ENCODE measurements at regions not wholly inside any gene's neighbourhood (a gene's known extent, or its start where the extent isn't known, plus 50 kb on each side); places are given as distances from the start of the nearest gene placed in this dataset.

- DNase-seq, result no peak
Observed at GRCh38 chrY:8690901-8691685, 646.2 kb upstream of the TSPY4 start.

- no peak for DNase-seq
Observed at GRCh38 chrY:8698571-8698970, 638.7 kb upstream of the TSPY4 start.

- no peak for DNase-seq
Observed at GRCh38 chrY:8705636-8706300, 631.5 kb upstream of the TSPY4 start.

GRCh38 chrY:8712296-8712695, 625.0 kb upstream of the TSPY4 start:
- no peak for DNase-seq

- no peak for DNase-seq
Observed at GRCh38 chrY:8715226-8715625, 622.0 kb upstream of the TSPY4 start.

- no peak for DNase-seq
Observed at GRCh38 chrY:8726616-8727015, 610.6 kb upstream of the TSPY4 start.

- no peak for DNase-seq
Observed at GRCh38 chrY:8729971-8730370, 607.3 kb upstream of the TSPY4 start.

- no peak for DNase-seq
Observed at GRCh38 chrY:8741343-8742069, 595.8 kb upstream of the TSPY4 start.

- no peak for DNase-seq
Observed at GRCh38 chrY:8764184-8764583, 573.1 kb upstream of the TSPY4 start.

GRCh38 chrY:8781184-8781890, 555.9 kb upstream of the TSPY4 start:
- DNase-seq, result no peak

- no peak for DNase-seq
Observed at GRCh38 chrY:8794561-8794960, 542.7 kb upstream of the TSPY4 start.

- DNase-seq, result no peak
Observed at GRCh38 chrY:8804317-8804716, 532.9 kb upstream of the TSPY4 start.

- no peak for DNase-seq
Observed at GRCh38 chrY:8807648-8808408, 529.4 kb upstream of the TSPY4 start.

- no peak for DNase-seq
Observed at GRCh38 chrY:8808611-8809010, 528.7 kb upstream of the TSPY4 start.

GRCh38 chrY:8809076-8809475, 528.2 kb upstream of the TSPY4 start:
- no peak for DNase-seq

GRCh38 chrY:8814143-8814542, 523.1 kb upstream of the TSPY4 start:
- DNase-seq, result no peak

GRCh38 chrY:8815616-8816015, 521.6 kb upstream of the TSPY4 start:
- no peak for DNase-seq

- DNase-seq, result no peak
Observed at GRCh38 chrY:8820032-8820431, 517.2 kb upstream of the TSPY4 start.

GRCh38 chrY:8821106-8821505, 516.2 kb upstream of the TSPY4 start:
- DNase-seq, result no peak

- no peak for DNase-seq
Observed at GRCh38 chrY:8852278-8852677, 485.0 kb upstream of the TSPY4 start.

GRCh38 chrY:8888371-8888770, 448.9 kb upstream of the TSPY4 start:
- no peak for DNase-seq

GRCh38 chrY:8897876-8898275, 439.4 kb upstream of the TSPY4 start:
- no peak for DNase-seq

GRCh38 chrY:8905141-8905540, 432.1 kb upstream of the TSPY4 start:
- no peak for DNase-seq
